ENCODE measurements at regions not wholly inside any gene's neighbourhood (a gene's known extent, or its start where the extent isn't known, plus 50 kb on each side); places are given as distances from the start of the nearest gene placed in this dataset.

GRCh38 chr4:57168982-57169381 lies 58.8 kb upstream of the IGFBP7 start (continued):
- TF ChIP-seq NFE2 (CRISPR knock-in tag; IDR thresholded peaks at IDR 0.05) (no peak), HDAC6 (IDR thresholded peaks at IDR 0.05; ENCODE audit: low read depth, low read length) (no peak), ZNF879 (CRISPR knock-in tag; IDR thresholded peaks at IDR 0.05) (no peak), ZBTB8A (CRISPR knock-in tag; IDR thresholded peaks at IDR 0.05; ENCODE audit: borderline replicate concordance, low read depth) (no peak), ZNF121 (CRISPR knock-in tag; IDR thresholded peaks at IDR 0.05) (no peak)
- TF ChIP-seq, protein P1, sequence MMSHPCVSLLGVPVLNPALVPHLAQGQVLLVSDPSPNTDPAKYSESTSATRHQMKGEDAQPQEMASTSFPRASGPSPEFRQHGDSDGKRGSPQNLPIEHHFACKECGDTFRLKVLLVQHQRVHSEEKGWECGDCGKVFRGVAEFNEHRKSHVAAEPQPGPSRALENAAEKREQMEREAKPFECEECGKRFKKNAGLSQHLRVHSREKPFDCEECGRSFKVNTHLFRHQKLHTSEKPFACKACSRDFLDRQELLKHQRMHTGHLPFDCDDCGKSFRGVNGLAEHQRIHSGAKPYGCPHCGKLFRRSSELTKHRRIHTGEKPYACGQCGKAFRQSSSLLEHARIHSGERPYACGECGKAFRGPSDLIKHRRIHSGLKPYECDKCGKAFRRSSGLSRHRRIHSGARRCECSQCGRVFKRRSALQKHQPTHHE (CRISPR knock-in tag; IDR thresholded peaks at IDR 0.05; ENCODE audit: borderline replicate concordance) = no peak

GRCh38 chr4:57163530-57164459 lies 53.6 kb upstream of the IGFBP7 start:
- FAIRE-seq (peak; percentile 71), DNase-seq (ENCODE audit: low spot score) (peak; percentile 68), ATAC-seq (peak; percentile 99)
- Histone ChIP-seq H3K4me1 (ENCODE audit: insufficient read depth, low read length) (peaks cover 13% of the 10 kb centered on the region; the same call in 1 of the 2 replicates), H3K9ac (ENCODE audit: insufficient read depth, low read depth, low read length) (peak overlapping the region; percentile 38; the same call in 1 of the 2 replicates), H3K79me2 (ENCODE audit: insufficient read depth, low read length) (no peaks in the 10 kb centered on the region), H4K20me1 (ENCODE audit: insufficient read depth, low read length) (no peaks in the 10 kb centered on the region), H2AFZ (ENCODE audit: low read length) (no peak overlapping the region), H3K27me3 (ENCODE audit: control insufficient read depth in 1 of 2, insufficient read depth in 2 of 2, low read length in 2 of 2) (peaks cover 2 to 5% of the 10 kb centered on the region in 2 experiments; a peak in 4 of 5 replicates), H3K27ac (ENCODE audit: extremely low read length, insufficient read depth, low read length) (no peak overlapping the region), H3K36me3 (replicated peaks in 1 of 2; ENCODE audit: control insufficient read depth in 1 of 2, insufficient read depth in 2 of 2, low read length in 2 of 2) (no peaks in the 10 kb centered on the region), H3K4me2 (ENCODE audit: low read depth, low read length) (peak overlapping the region; percentile 100), H3K9me3 (ENCODE audit: low read length) (no peaks in the 10 kb centered on the region), H3K4me3 (replicated peaks in 1 of 3; ENCODE audit: insufficient read depth in 1 of 3, low read depth in 2 of 3, low read length in 3 of 3) (peak overlapping the region; percentile 48 to 74 (median 59); a peak in 5 of 6 replicates)
- ChIA-PET POLR2A (interaction anchor here (0.5 to 0.9 kb wide), 2 partner anchors 10 to 185 kb away, joined by 3 to 6 read pairs; partner anchors contain the start of gene POLR2B), CTCF (ENCODE audit: low intra/inter-chr PET ratio, low total read pairs) (interaction anchor here (1.0 to 2.2 kb wide), 3 partner anchors 47 to 126 kb away, joined by 4 to 15 read pairs (median 11); no protein-coding TSS in a partner anchor)
- intact Hi-C loops (cut with micrococcal nuclease; ENCODE audit: unreplicated experiment) (loop anchor here (1.0 to 2.0 kb wide), 2 partner anchors 47 to 125 kb away; no protein-coding TSS in a partner anchor), in situ Hi-C loops (cut with HindIII; ENCODE audit: extremely low pct_ligation_motif_present, low pct_unique_long_range_greater_than_20kb) (no loop called here)
- 4% methylated on average over 32 of the region's 61 CpGs for WGBS (ENCODE audit: low lambda C conversion rate)
- no TSS peak for BruUV-seq (replicated peaks)
- TF ChIP-seq ZNF563 (CRISPR knock-in tag; IDR thresholded peaks at IDR 0.05) (no peak), KLF6 (CRISPR knock-in tag; IDR thresholded peaks at IDR 0.05) (0 out of 2 replicates have a peak, but pooled peaks have one; percentile 61), ZNF326 (CRISPR knock-in tag; IDR thresholded peaks at IDR 0.05; ENCODE audit: borderline replicate concordance) (no peak), ZNF761 (CRISPR knock-in tag; conservative IDR thresholded peaks at IDR 0.05) (no peak), KAT2B (IDR thresholded peaks at IDR 0.05; ENCODE audit: borderline replicate concordance, low read depth, low read length) (no peak), ZNF547 (CRISPR knock-in tag; IDR thresholded peaks at IDR 0.05) (0 out of 2 replicates have a peak, but pooled peaks have one; percentile 59), ZFYVE20 (CRISPR knock-in tag; IDR thresholded peaks at IDR 0.05; ENCODE audit: borderline replicate concordance, low read depth) (no peak), ELF3 (CRISPR knock-in tag; IDR thresholded peaks at IDR 0.05) (peak; percentile 42; the same call in 1 of the 2 replicates), RFXAP (CRISPR knock-in tag; IDR thresholded peaks at IDR 0.05; ENCODE audit: borderline replicate concordance) (0 out of 2 replicates have a peak, but pooled peaks have one; percentile 40), ZBTB26 (CRISPR knock-in tag; IDR thresholded peaks at IDR 0.05; ENCODE audit: borderline replicate concordance) (0 out of 2 replicates have a peak, but pooled peaks have one; percentile 38), ZNF546 (CRISPR knock-in tag; conservative IDR thresholded peaks at IDR 0.05) (no peak)

Measured in HepG2 (cell line).